ENCODE measurements at regions not wholly inside any gene's neighbourhood (a gene's known extent, or its start where the extent isn't known, plus 50 kb on each side); places are given as distances from the start of the nearest gene placed in this dataset.

DNA sequence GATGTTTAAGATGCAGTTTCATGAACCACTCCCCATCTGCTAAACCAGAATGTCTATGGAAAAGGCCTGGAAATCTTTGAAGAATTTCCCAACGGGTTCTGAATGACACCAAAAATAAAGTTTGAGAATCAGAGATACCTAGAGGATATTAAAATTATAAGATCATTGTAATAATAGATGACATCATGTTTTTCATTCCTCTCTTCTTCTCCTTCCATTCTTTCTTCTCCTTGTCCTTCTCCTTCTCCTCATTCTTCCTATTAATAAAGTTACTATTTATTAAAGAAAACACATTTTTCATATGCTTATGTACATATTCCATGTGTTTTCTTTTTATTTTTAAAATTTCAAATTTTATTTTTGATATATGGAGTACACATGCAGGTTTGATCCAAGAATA, 1449.4 kb downstream of the LRFN5 start:
- no peak for DNase-seq (ENCODE audit: low spot score)
- TF ChIP-seq, protein P1, sequence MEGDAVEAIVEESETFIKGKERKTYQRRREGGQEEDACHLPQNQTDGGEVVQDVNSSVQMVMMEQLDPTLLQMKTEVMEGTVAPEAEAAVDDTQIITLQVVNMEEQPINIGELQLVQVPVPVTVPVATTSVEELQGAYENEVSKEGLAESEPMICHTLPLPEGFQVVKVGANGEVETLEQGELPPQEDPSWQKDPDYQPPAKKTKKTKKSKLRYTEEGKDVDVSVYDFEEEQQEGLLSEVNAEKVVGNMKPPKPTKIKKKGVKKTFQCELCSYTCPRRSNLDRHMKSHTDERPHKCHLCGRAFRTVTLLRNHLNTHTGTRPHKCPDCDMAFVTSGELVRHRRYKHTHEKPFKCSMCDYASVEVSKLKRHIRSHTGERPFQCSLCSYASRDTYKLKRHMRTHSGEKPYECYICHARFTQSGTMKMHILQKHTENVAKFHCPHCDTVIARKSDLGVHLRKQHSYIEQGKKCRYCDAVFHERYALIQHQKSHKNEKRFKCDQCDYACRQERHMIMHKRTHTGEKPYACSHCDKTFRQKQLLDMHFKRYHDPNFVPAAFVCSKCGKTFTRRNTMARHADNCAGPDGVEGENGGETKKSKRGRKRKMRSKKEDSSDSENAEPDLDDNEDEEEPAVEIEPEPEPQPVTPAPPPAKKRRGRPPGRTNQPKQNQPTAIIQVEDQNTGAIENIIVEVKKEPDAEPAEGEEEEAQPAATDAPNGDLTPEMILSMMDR (IDR thresholded peaks at IDR 0.05; ENCODE audit: borderline replicate concordance, control extremely low read depth, extremely low read depth, insufficient read depth, missing control alignments): no peak
- in situ Hi-C loops (cut with MboI; ENCODE audit: low sequenced_read_pairs, unreplicated experiment): no loop called here

DNA sequence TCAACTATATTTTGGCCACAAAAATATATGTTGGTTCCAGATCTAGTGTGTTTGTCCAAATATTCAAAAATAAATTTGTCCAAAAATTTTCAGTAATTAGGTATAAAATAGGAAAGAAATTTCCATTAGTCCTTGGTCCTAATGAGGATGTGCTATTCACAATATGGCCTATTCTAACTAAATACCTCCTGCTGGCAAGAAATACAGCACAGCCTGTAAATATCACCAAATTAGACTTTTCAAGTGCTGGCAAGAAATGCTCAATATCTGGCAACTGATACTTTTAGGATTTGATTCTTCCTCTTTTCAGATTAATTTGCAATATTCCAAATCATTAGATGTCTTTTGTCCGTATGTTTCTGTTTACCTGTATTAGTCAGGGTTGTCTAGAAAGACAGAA, 1446.2 kb downstream of the LRFN5 start:
- in situ Hi-C loops (cut with MboI; ENCODE audit: low sequenced_read_pairs, unreplicated experiment): no loop called here
- DNase-seq (ENCODE audit: low spot score): no peak
- TF ChIP-seq, protein P1 (IDR thresholded peaks at IDR 0.05; ENCODE audit: borderline replicate concordance, control extremely low read depth, extremely low read depth, insufficient read depth, missing control alignments): no peak

DNA sequence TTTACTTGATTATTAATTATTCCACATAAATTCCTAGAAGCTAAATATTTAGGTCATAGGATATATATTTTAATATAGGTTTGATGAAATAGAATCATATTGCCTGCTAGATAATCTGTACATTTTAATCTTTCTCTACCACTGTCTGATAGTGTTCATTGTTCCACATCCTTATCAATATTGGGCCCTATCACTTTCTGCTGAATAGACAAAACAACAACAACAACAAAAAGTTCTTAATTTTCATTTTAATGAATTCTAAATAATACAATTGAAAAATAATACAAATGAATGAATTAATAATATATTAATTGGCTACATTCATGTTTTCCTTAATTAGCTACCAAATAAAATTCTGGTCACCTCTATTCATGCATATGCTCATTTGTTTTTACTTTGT, 1437.2 kb downstream of the LRFN5 start:
- TF ChIP-seq, protein P1 (IDR thresholded peaks at IDR 0.05; ENCODE audit: borderline replicate concordance, control extremely low read depth, extremely low read depth, insufficient read depth, missing control alignments): no peak
- no peak for DNase-seq (ENCODE audit: low spot score)

DNA sequence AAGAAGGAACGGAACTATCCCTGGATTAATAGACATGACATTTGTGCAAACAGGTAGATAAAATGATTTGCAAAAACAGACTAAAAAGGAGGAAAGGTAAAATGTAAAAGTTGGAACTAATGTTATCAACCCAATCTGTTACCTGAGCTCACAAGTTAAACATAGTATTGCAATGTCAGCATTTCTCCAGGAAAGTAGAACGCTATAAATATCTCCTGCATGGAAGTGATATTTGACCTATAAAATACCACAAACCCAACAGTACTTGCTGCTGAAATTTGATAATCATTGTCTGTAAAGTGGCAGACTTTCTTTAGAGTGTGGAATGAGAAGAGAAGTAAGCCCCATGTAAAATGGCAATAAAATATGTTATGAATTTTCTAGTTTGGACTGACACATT, 1435.7 kb downstream of the LRFN5 start:
- DNase-seq (ENCODE audit: low spot score): no peak
- TF ChIP-seq, protein P1 (IDR thresholded peaks at IDR 0.05; ENCODE audit: borderline replicate concordance, control extremely low read depth, extremely low read depth, insufficient read depth, missing control alignments): no peak
- in situ Hi-C loops (cut with MboI; ENCODE audit: low sequenced_read_pairs, unreplicated experiment): no loop called here

More for the DNA sequence above, 1437.2 kb downstream of the LRFN5 start:
- in situ Hi-C loops (cut with MboI; ENCODE audit: low sequenced_read_pairs, unreplicated experiment): no loop called here

DNA sequence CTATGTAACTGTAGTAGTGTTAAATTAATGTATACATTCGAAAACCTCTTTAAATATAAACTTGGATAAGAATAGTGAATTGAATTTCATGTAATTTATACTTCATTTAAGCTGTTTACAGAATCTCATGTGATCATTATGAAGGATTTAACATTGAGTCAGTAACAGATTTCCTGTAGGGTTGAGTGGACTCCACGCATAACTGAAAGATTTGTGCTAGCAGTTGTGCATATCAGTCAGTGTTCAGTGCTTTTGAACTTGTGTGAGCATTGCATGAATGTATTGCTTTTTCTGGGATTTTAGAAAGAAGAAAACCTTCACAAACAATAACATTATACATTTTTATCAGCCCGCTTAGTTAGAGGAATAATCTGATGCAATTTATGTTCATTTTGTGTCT, 1435.3 kb downstream of the LRFN5 start:
- no peak for DNase-seq (ENCODE audit: low spot score)
- TF ChIP-seq, protein P1 (IDR thresholded peaks at IDR 0.05; ENCODE audit: borderline replicate concordance, control extremely low read depth, extremely low read depth, insufficient read depth, missing control alignments): no peak
- in situ Hi-C loops (cut with MboI; ENCODE audit: low sequenced_read_pairs, unreplicated experiment): no loop called here

DNA sequence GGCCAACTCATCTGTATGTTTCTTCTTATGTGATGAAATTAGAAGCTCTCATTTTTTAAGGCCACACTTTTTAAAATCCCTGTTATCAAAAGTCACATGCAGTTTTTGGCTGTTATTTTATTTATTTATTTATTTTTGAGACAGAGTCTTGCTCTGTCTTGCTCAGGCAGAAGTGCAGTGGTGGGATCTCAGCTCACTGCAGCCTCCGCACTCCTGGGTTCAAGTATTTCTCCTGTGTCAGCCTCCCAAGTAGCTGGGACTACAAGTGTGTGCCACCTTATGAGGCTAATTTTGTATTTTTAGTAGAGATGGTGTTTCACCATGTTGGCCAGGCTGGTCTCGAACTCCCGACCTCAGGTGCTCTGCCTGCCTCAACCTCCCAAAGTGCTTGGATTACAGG, 1434.5 kb downstream of the LRFN5 start:
- TF ChIP-seq, protein P1 (IDR thresholded peaks at IDR 0.05; ENCODE audit: borderline replicate concordance, control extremely low read depth, extremely low read depth, insufficient read depth, missing control alignments): no peak
- no peak for DNase-seq (ENCODE audit: low spot score)
- in situ Hi-C loops (cut with MboI; ENCODE audit: low sequenced_read_pairs, unreplicated experiment): no loop called here

DNA sequence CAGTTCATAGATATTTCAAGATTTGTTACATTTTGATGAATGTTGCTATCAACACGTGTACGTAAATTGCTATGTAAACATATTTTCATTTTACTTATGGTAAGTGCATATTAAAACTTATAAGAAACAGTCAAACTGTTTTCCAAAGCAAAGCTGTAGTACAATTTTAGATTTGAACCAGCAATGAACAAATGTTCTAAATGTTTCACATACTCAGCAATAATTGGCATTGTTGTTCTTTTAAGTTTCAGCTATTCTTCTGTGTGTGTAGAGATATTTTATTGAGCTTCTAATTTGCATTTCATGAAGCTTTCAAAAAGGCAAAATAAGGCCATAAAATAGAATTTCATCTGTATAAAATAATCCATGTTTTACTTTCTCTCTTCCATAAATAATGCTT, 1433.2 kb downstream of the LRFN5 start:
- no peak for DNase-seq (ENCODE audit: low spot score)
- in situ Hi-C loops (cut with MboI; ENCODE audit: low sequenced_read_pairs, unreplicated experiment): no loop called here
- TF ChIP-seq, protein P1 (IDR thresholded peaks at IDR 0.05; ENCODE audit: borderline replicate concordance, control extremely low read depth, extremely low read depth, insufficient read depth, missing control alignments): no peak

Data from GM13976 (cell line).